Natural killer cell (primary cell): ENCODE measurements at regions not wholly inside any gene's neighbourhood (a gene's known extent, or its start where the extent isn't known, plus 50 kb on each side); places are given as distances from the start of the nearest gene placed in this dataset.

Experiments
- ATAC-seq, 3 donors: fragments of 150-1000 bp in 2 of 3; fragments of 200-7000 bp in 1 of 3; cut with Tn5 transposase; 1 replicate in 1 of 3; 2 replicates in 2 of 3; pipeline ENCODE4 v1.10.0; 2021; ENCODE audit warnings: mild to moderate bottlenecking in 2 of 3, moderate library complexity in 2 of 3
- DNase-seq, 2 donors: peaks; one replicate each; pipeline versions ENCODE4 v3.0.0 to v3.0.0-alpha.2; 2013 to 2021; ENCODE audit warnings: mixed read lengths in 1 of 2
- H3K27ac ChIP-seq: one replicate; pipeline ENCODE4 v1.5.1; 2013; ENCODE audit warnings: mild to moderate bottlenecking, low read length
- H3K27me3 ChIP-seq: one replicate; pipeline ENCODE4 v1.6.1; 2013; ENCODE audit warnings: low read length; ENCODE audit not compliant: control insufficient read depth, insufficient read depth
- H3K36me3 ChIP-seq: one replicate; pipeline ENCODE4 v1.6.1; 2013; ENCODE audit warnings: low read length; ENCODE audit not compliant: control insufficient read depth, insufficient read depth
- H3K4me1 ChIP-seq: one replicate; pipeline ENCODE4 v1.6.1; 2013; ENCODE audit warnings: low read length; ENCODE audit not compliant: control insufficient read depth, insufficient read depth
- H3K4me3 ChIP-seq: one replicate; pipeline ENCODE4 v1.5.1; 2013; ENCODE audit warnings: low read length
- H3K9me3 ChIP-seq: one replicate; pipeline ENCODE4 v1.6.1; 2013; ENCODE audit warnings: low read length; ENCODE audit not compliant: control insufficient read depth, insufficient read depth
- H3K27ac Mint-ChIP-seq, 2 donors: one replicate each; pipeline ENCODE4 v1.8.0; 2022; ENCODE audit warnings: mild to moderate bottlenecking in 2 of 2, mixed read lengths in 2 of 2, moderate library complexity in 1 of 2
- H3K27me3 Mint-ChIP-seq, 2 donors: one replicate each; pipeline ENCODE4 v1.8.0; 2022; ENCODE audit warnings: low read depth in 2 of 2, mixed read lengths in 2 of 2
- H3K36me3 Mint-ChIP-seq: one replicate; pipeline ENCODE4 v1.8.0; 2022; ENCODE audit warnings: mixed read lengths
- H3K4me1 Mint-ChIP-seq, 2 donors: one replicate each; pipeline ENCODE4 v1.8.0; 2022; ENCODE audit warnings: mixed read lengths in 2 of 2
- H3K4me3 Mint-ChIP-seq: one replicate; pipeline ENCODE4 v1.8.0; 2022; ENCODE audit warnings: mild to moderate bottlenecking, moderate library complexity, mixed read lengths
- H3K9me3 Mint-ChIP-seq, 2 donors: one replicate each; pipeline ENCODE4 v1.8.0; 2022; ENCODE audit warnings: mixed read lengths in 2 of 2
- WGBS: methylation state at CpG from one replicate; pipeline ENCODE4 v1.1.7; 2013; ENCODE audit warnings: missing lambda C conversion rate; ENCODE audit not compliant: insufficient coverage; 5-methylcytosine and 5-hydroxymethylcytosine counted together
- intact Hi-C: fragments of 100-400 bp; cut with micrococcal nuclease; formaldehyde crosslinking; loops from one replicate; pipeline ENCODE4 v1.14.2; 2022
- TF ChIP-seq, protein P1 (sequence below): fragments of 200-600 bp; IDR thresholded peaks from one replicate; pipeline ENCODE4 v1.8.0; 2022; ENCODE audit warnings: antibody characterized with exemption

DNA sequence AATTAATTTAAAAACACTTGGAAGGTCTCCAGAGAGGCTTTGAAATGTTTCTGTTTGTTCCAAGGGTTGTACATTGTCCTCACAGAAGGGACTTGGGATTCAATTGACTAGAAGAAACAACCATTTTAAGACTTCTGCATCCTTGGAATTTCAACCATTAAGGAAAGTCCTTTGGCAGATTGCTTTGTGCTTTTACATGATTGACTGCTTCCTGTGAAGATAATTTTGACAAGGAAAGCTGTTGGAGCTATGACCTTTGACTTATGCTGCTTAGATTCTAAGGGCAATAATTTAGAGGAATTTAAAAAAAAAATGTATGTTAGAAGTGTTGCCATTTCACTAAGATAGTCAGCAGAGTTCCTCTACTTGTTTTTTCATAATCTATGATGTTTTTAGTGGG lies 483.9 kb upstream of the TBL1XR1 start:
- Mint-ChIP-seq H3K9me3 (peaks cover 0 to 3% of the 10 kb centered on the region in 2 donors), H3K27ac (peak overlapping the region; percentile 82 to 84), H3K36me3 (no peaks in the 10 kb centered on the region), H3K4me1 (peaks cover 62 to 64% of the 10 kb centered on the region in 2 donors), H3K27me3 (no peaks in the 10 kb centered on the region), H3K4me3 (peak overlapping the region; percentile 67)
- H3K9me3 ChIP-seq, result no peaks in the 10 kb centered on the region
- H3K4me3 ChIP-seq, result no peak overlapping the region
- H3K27me3 ChIP-seq, result no peaks in the 10 kb centered on the region
- no peak for DNase-seq
- H3K4me1 ChIP-seq, result peaks cover 23% of the 10 kb centered on the region
- H3K36me3 ChIP-seq, result no peaks in the 10 kb centered on the region
- no peak overlapping the region for H3K27ac ChIP-seq
- no peak for ATAC-seq
- intact Hi-C loops, result loop anchor here (5.0 to 10.0 kb wide), 3 partner anchors 34 to 484 kb away; partner anchors contain the start of gene TBL1XR1
- TF ChIP-seq, protein P1, sequence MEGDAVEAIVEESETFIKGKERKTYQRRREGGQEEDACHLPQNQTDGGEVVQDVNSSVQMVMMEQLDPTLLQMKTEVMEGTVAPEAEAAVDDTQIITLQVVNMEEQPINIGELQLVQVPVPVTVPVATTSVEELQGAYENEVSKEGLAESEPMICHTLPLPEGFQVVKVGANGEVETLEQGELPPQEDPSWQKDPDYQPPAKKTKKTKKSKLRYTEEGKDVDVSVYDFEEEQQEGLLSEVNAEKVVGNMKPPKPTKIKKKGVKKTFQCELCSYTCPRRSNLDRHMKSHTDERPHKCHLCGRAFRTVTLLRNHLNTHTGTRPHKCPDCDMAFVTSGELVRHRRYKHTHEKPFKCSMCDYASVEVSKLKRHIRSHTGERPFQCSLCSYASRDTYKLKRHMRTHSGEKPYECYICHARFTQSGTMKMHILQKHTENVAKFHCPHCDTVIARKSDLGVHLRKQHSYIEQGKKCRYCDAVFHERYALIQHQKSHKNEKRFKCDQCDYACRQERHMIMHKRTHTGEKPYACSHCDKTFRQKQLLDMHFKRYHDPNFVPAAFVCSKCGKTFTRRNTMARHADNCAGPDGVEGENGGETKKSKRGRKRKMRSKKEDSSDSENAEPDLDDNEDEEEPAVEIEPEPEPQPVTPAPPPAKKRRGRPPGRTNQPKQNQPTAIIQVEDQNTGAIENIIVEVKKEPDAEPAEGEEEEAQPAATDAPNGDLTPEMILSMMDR, result no peak

DNA sequence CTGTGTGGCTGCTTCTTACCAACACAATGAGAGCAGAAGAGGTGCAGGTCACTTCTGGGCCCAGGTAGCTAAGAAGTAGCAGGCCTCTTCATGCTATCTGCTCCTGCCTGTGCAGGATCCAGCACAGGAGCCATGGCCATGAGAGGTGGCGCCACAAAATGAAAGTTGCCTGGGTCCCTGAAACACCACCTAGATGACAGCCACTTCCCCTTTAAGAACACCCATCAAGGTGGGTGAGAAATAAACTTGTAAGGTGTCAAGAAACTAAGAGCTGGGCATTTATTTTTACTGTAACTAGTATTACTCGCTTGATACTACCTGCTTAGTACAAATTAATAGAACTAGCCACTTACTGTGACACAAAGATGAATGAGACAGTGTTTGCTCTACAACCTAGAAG lies 484.6 kb upstream of the TBL1XR1 start:
- WGBS, result 20% methylated on average over 1 of the region's 2 CpGs
- no peaks in the 10 kb centered on the region for H3K27me3 Mint-ChIP-seq
- peaks cover 23% of the 10 kb centered on the region for H3K4me1 ChIP-seq
- H3K9me3 Mint-ChIP-seq, result peaks cover 0 to 3% of the 10 kb centered on the region in 2 donors
- DNase-seq (peak in 1 of 2 donors; percentile 19), ATAC-seq (peak; percentile 52 to 58 (median 56))
- H3K9me3 ChIP-seq, result no peaks in the 10 kb centered on the region
- H3K27ac Mint-ChIP-seq, result peak overlapping the region; percentile 82 to 84
- H3K27ac ChIP-seq, result no peak overlapping the region
- H3K27me3 ChIP-seq, result no peaks in the 10 kb centered on the region
- peaks cover 62 to 64% of the 10 kb centered on the region in 2 donors for H3K4me1 Mint-ChIP-seq
- H3K36me3 Mint-ChIP-seq, result no peaks in the 10 kb centered on the region
- TF ChIP-seq, protein P1, result no peak
- H3K4me3 ChIP-seq, result no peak overlapping the region
- no peaks in the 10 kb centered on the region for H3K36me3 ChIP-seq
- intact Hi-C loops, result loop anchor here (2.0 to 10.0 kb wide), 4 partner anchors 35 to 485 kb away; partner anchors contain the start of gene TBL1XR1
- H3K4me3 Mint-ChIP-seq, result peak overlapping the region; percentile 67

DNA sequence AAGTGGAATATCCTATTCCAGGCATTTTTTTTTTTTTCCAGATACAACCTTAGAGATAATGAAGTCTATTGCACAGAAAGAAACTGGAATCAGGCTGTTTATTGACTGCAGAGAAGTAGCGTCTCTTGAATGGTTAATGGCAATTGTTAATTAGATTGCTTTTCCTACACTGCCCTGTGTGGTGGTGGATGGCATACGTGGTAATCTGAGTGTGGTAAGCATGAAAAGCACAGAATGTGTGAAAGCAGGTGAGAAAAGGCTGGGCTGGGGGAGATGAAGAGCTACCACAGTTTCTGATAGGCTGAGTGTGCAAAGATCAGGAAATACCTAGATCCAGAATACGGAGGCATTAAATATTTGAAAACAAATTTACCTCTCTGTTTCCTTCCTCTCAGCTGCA lies 486.3 kb upstream of the TBL1XR1 start:
- Mint-ChIP-seq H3K27ac (peak overlapping the region; percentile 37 to 82), H3K9me3 (peaks cover 0 to 3% of the 10 kb centered on the region in 2 donors), H3K4me3 (peak overlapping the region; percentile 67), H3K27me3 (peaks cover 0 to under 1% of the 10 kb centered on the region in 2 donors), H3K4me1 (peaks cover 61 to 62% of the 10 kb centered on the region in 2 donors), H3K36me3 (no peaks in the 10 kb centered on the region)
- peak; percentile 58 to 75 (median 69) for ATAC-seq
- Histone ChIP-seq H3K27me3 (no peaks in the 10 kb centered on the region), H3K9me3 (no peaks in the 10 kb centered on the region), H3K4me3 (no peak overlapping the region), H3K4me1 (peaks cover 23% of the 10 kb centered on the region), H3K36me3 (no peaks in the 10 kb centered on the region), H3K27ac (no peak overlapping the region)
- TF ChIP-seq, protein P1, result no peak
- intact Hi-C loops, result loop anchor here (2.0 to 10.0 kb wide), 4 partner anchors 36 to 486 kb away; partner anchors contain the start of gene TBL1XR1
- WGBS, result 39% methylated on average over 3 of the region's 3 CpGs
- DNase-seq, result peak in 1 of 2 donors; percentile 59

DNA sequence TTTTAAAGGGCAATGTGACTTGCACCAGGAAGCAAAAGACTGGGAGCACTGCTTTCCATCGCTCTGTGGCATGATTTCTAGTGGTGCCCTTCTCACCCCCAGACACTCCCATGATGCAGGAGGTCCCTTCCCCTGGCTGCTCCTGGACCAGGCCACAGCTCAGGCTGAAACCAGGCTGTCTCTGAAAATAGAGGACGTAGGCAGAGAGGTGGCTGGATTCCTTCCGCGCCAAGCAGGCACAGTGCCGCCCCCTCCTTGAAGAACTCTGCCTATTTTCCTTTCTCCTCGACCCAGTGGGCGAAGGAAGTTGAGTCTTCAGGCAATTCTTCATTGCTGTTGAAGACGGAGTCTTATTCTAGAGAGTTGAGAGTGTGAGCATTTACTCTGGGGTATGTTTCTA lies 489.4 kb upstream of the TBL1XR1 start:
- Histone ChIP-seq H3K9me3 (no peaks in the 10 kb centered on the region), H3K27me3 (no peaks in the 10 kb centered on the region), H3K27ac (no peak overlapping the region), H3K4me1 (peaks cover 13% of the 10 kb centered on the region), H3K4me3 (no peak overlapping the region), H3K36me3 (no peaks in the 10 kb centered on the region)
- H3K27ac Mint-ChIP-seq, result no peak overlapping the region
- TF ChIP-seq, protein P1, result no peak
- no peaks in the 10 kb centered on the region for H3K36me3 Mint-ChIP-seq
- no peak for ATAC-seq
- H3K4me3 Mint-ChIP-seq, result no peak overlapping the region
- H3K4me1 Mint-ChIP-seq, result peaks cover 30 to 32% of the 10 kb centered on the region in 2 donors
- over 99% methylated on average over 8 of the region's 8 CpGs for WGBS
- intact Hi-C loops, result loop anchor here (10.0 kb wide), 1 partner anchor 92 kb away; no protein-coding TSS in a partner anchor
- DNase-seq, result no peak
- no peaks in the 10 kb centered on the region for H3K9me3 Mint-ChIP-seq
- H3K27me3 Mint-ChIP-seq, result peaks cover 0 to 8% of the 10 kb centered on the region in 2 donors
